Sigmoid colon (tissue), 4 donors: ENCODE measurements at regions not wholly inside any gene's neighbourhood (a gene's known extent, or its start where the extent isn't known, plus 50 kb on each side); places are given as distances from the start of the nearest gene placed in this dataset.

ENCODE experiments used
- CTCF ChIP-seq, 4 experiments: fragments of 450-650 bp in 3 of 4; fragments of 200-600 bp in 1 of 4; IDR thresholded peaks; one replicate each; pipeline ENCODE4 v1.5.1; 2016 to 2019; ENCODE audit warnings: antibody characterized with exemption in 4 of 4, mild to moderate bottlenecking in 3 of 4, moderate library complexity in 2 of 4
- POLR2A ChIP-seq, 2 donors: fragments of 450-650 bp; IDR thresholded peaks; one replicate each; pipeline ENCODE4 v1.6.1; 2016; ENCODE audit warnings: antibody characterized with exemption in 2 of 2, mild to moderate bottlenecking in 2 of 2, moderate library complexity in 2 of 2
- POLR2AphosphoS5 ChIP-seq, 4 donors: sonication (generic); formaldehyde crosslinking; IDR thresholded peaks; one replicate each; pipeline ENCODE4 v1.6.1; 2017; ENCODE audit warnings: antibody characterized with exemption in 4 of 4

- TF ChIP-seq CTCF (IDR thresholded peaks at IDR 0.05) (no peak), POLR2AphosphoS5 (IDR thresholded peaks at IDR 0.05) (no peak), POLR2A (IDR thresholded peaks at IDR 0.05) (no peak)
Observed at GRCh38 chr5:82549263-82549662, 271.1 kb upstream of the RPS23 start.
